Kidney epithelial cell (primary cell): ENCODE measurements at regions not wholly inside any gene's neighbourhood (a gene's known extent, or its start where the extent isn't known, plus 50 kb on each side); places are given as distances from the start of the nearest gene placed in this dataset.
"Not testable (repeated sequence)": the region's sequence is repeated elsewhere in the genome, so short reads cannot be mapped to it uniquely, and the experiment has no call there.

ENCODE experiments used
- DNase-seq: peaks from one replicate; pipeline ENCODE4 v3.0.0-alpha.2; 2010; ENCODE audit warnings: low read depth
- H3K27me3 ChIP-seq: 2 replicates; pipeline ENCODE4 v1.6.0; 2011; ENCODE audit warnings: low read length; ENCODE audit not compliant: control insufficient read depth, insufficient read depth
- H3K36me3 ChIP-seq: 2 replicates; pipeline ENCODE4 v1.5.1; 2011; ENCODE audit warnings: low read length; ENCODE audit not compliant: control insufficient read depth, insufficient read depth
- H3K4me3 ChIP-seq: 2 replicates; pipeline ENCODE4 v1.5.1; 2011; ENCODE audit warnings: low read depth, mild to moderate bottlenecking, control low read depth, low read length
- TF ChIP-seq, protein P1 (sequence below): IDR thresholded peaks from 2 replicates; pipeline ENCODE4 v1.5.1; 2011; ENCODE audit warnings: mild to moderate bottlenecking, moderate library complexity, low read length, control low read depth, inconsistent platforms; ENCODE audit not compliant: insufficient read depth, poor library complexity, severe bottlenecking

DNA sequence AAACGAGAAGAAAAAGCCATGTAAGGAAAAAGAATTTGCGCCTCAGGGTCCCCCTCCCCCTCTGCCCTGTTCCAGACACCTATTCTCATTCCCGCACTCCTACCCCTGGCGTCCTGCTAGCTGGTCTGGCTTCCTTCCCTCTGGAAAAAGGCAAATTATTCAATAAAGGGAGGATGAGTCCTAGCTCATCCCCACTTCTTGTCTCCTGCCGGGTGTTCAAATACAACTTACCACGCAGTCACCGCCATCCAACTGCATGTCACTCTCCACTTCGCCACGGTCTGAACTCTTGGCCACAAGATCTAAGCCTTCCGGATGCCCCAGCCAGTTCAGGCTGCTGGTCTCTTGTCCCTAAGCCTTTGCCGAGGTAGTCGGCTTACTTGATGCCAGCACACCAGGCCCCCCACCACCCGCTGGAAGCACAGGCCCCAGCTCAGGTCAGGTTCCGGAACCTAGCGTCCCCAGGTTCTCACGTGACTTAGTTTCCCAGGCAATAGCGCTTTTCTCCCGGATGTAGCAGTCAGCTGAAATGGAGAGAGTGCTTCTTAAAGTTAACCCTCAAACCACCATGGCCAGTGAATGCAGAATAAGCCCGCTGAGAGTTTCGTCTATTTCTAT, 209.6 kb upstream of the SPIN4 start:
- TF ChIP-seq, protein P1, sequence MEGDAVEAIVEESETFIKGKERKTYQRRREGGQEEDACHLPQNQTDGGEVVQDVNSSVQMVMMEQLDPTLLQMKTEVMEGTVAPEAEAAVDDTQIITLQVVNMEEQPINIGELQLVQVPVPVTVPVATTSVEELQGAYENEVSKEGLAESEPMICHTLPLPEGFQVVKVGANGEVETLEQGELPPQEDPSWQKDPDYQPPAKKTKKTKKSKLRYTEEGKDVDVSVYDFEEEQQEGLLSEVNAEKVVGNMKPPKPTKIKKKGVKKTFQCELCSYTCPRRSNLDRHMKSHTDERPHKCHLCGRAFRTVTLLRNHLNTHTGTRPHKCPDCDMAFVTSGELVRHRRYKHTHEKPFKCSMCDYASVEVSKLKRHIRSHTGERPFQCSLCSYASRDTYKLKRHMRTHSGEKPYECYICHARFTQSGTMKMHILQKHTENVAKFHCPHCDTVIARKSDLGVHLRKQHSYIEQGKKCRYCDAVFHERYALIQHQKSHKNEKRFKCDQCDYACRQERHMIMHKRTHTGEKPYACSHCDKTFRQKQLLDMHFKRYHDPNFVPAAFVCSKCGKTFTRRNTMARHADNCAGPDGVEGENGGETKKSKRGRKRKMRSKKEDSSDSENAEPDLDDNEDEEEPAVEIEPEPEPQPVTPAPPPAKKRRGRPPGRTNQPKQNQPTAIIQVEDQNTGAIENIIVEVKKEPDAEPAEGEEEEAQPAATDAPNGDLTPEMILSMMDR = no peak
- Histone ChIP-seq H3K27me3 (no peaks in the 10 kb centered on the region), H3K36me3 (no peaks in the 10 kb centered on the region), H3K4me3 (peak overlapping the region; percentile 53)
- DNase-seq = peak; percentile 35

GRCh38 chrX:63551856-63552255, 200.7 kb upstream of the SPIN4 start:
- no peak for DNase-seq
- H3K36me3 ChIP-seq = no peaks in the 10 kb centered on the region
- TF ChIP-seq, protein P1 = no peak
- no peak overlapping the region for H3K4me3 ChIP-seq
- no peaks in the 10 kb centered on the region for H3K27me3 ChIP-seq

GRCh38 chrX:63530654-63531053, 179.5 kb upstream of the SPIN4 start:
- DNase-seq = no peak
- no peak overlapping the region for H3K4me3 ChIP-seq
- TF ChIP-seq, protein P1 = no peak

GRCh38 chrX:63529961-63530360, 178.8 kb upstream of the SPIN4 start:
- H3K27me3 ChIP-seq = no peaks in the 10 kb centered on the region
- H3K4me3 ChIP-seq = no peak overlapping the region
- no peaks in the 10 kb centered on the region for H3K36me3 ChIP-seq
- TF ChIP-seq, protein P1 = no peak
- DNase-seq = no peak

More at GRCh38 chrX:63530654-63531053, 179.5 kb upstream of the SPIN4 start:
- Histone ChIP-seq H3K27me3 (no peaks in the 10 kb centered on the region), H3K36me3 (no peaks in the 10 kb centered on the region)

DNA sequence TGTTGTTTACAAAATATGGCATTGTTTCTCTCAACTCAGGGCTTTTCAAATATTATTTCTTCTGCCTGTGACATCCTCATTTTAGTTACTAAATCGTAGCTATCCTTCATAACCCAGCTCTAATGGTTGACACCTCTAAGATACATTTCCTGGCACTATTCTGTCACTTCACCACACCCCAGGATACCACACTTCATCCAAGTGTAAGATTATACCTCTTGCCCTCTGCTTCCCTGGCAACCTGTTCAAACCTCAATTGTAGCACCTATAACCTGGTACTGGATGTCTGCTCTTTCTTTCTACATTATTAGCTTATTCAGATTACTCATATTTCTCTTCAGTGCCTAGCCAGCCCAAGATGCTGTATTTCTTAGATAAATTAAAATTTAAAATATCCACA, 175.7 kb upstream of the SPIN4 start:
- H3K36me3 ChIP-seq = no peaks in the 10 kb centered on the region
- TF ChIP-seq, protein P1 = no peak
- no peak for DNase-seq
- H3K4me3 ChIP-seq = no peak overlapping the region
- H3K27me3 ChIP-seq = no peaks in the 10 kb centered on the region

DNA sequence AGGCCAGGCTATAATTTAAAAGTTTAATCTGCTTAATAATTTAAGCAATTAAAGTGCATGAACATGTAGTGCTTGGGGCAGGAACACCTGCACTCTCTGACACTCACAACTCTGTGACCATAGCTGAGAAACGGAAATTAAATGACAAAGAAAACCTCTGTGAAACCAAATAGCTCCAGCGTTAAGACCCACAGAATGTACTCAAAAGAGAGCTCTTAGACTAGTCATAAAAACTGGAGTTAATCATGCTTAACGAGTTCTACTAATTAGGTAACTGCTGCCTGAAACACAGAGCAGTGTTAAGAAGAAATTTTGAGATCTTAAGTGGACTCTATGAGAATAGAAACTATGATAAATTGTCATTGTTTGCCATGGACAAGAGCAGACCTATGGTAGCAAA, 174.4 kb upstream of the SPIN4 start:
- Histone ChIP-seq H3K36me3 (no peaks in the 10 kb centered on the region), H3K4me3 (no peak overlapping the region), H3K27me3 (no peaks in the 10 kb centered on the region)
- TF ChIP-seq, protein P1 = no peak
- no peak for DNase-seq

- H3K36me3 ChIP-seq = not testable (repeated sequence)
These were observed 168.2 kb upstream of the SPIN4 start for GRCh38 chrX:63519368-63519767.

More at GRCh38 chrX:63519368-63519767, 168.2 kb upstream of the SPIN4 start:
- not testable (repeated sequence) for DNase-seq, H3K4me3 ChIP-seq, H3K27me3 ChIP-seq
